Fibroblast of lung (primary cell): ENCODE measurements at regions not wholly inside any gene's neighbourhood (a gene's known extent, or its start where the extent isn't known, plus 50 kb on each side); places are given as distances from the start of the nearest gene placed in this dataset.

ENCODE experiments used
- DNase-seq, 2 donors: peaks; one replicate each; pipeline versions ENCODE4 v3.0.0 to v3.0.0-alpha.2; 2010; ENCODE audit warnings: low read depth in 2 of 2
- H2AFZ ChIP-seq: 2 replicates; pipeline ENCODE4 v1.5.1; 2012; ENCODE audit warnings: low read length, control low read depth, inconsistent platforms
- H3K27ac ChIP-seq: 2 replicates; pipeline ENCODE4 v1.5.1; 2011; ENCODE audit warnings: low read length, control low read depth; ENCODE audit not compliant: insufficient read depth
- H3K27me3 ChIP-seq: 2 replicates; pipeline ENCODE4 v1.5.1; 2011; ENCODE audit warnings: mild to moderate bottlenecking, low read length; ENCODE audit not compliant: control insufficient read depth, insufficient read depth
- H3K36me3 ChIP-seq: 2 replicates; pipeline ENCODE4 v1.5.1; 2011; ENCODE audit warnings: low read length; ENCODE audit not compliant: control insufficient read depth, insufficient read depth
- H3K4me1 ChIP-seq: 2 replicates; pipeline ENCODE4 v1.5.1; 2011; ENCODE audit warnings: low read length; ENCODE audit not compliant: control insufficient read depth, insufficient read depth; ENCODE audit errors: extremely low read depth
- H3K4me2 ChIP-seq: 2 replicates; pipeline ENCODE4 v1.5.1; 2011; ENCODE audit warnings: low read length, control low read depth; ENCODE audit not compliant: insufficient read depth; ENCODE audit errors: extremely low read depth
- H3K4me3 ChIP-seq, 4 experiments: fragments of 200-600 bp in 1 of 4; sonication (generic) in 1 of 4; replicated peaks in 1 of 4; 2 replicates each; pipeline ENCODE4 v1.5.1; 2011 to 2016; ENCODE audit warnings: low read length in 4 of 4, low read depth in 3 of 4, mild to moderate bottlenecking in 3 of 4, control low read depth in 2 of 4, inconsistent platforms in 1 of 4, mixed read lengths in 1 of 4; ENCODE audit not compliant: insufficient read depth in 1 of 4; ENCODE audit errors: control extremely low read depth in 1 of 4
- H3K79me2 ChIP-seq: 2 replicates; pipeline ENCODE4 v1.5.1; 2012; ENCODE audit warnings: mild to moderate bottlenecking, low read length, inconsistent platforms; ENCODE audit not compliant: control insufficient read depth, insufficient read depth
- H3K9ac ChIP-seq: 2 replicates; pipeline ENCODE4 v1.5.1; 2011; ENCODE audit warnings: mild to moderate bottlenecking, low read length, control low read depth; ENCODE audit not compliant: insufficient read depth
- H3K9me3 ChIP-seq: 2 replicates; pipeline ENCODE4 v1.5.1; 2012; ENCODE audit warnings: low read depth, low read length; ENCODE audit not compliant: control insufficient read depth, insufficient read depth
- H4K20me1 ChIP-seq: 2 replicates; pipeline ENCODE4 v1.5.1; 2011; ENCODE audit warnings: low read length; ENCODE audit not compliant: control insufficient read depth, insufficient read depth; ENCODE audit errors: extremely low read depth
- CTCF ChIP-seq, 2 donors: IDR thresholded peaks in 1 of 2; conservative IDR thresholded peaks in 1 of 2; 1 replicate in 1 of 2; 2 replicates in 1 of 2; pipeline ENCODE4 v1.5.1; 2011 to 2012; ENCODE audit warnings: low read length in 2 of 2, control low read depth in 1 of 2, inconsistent platforms in 1 of 2, low read depth in 1 of 2, mild to moderate bottlenecking in 1 of 2
- EZH2 ChIP-seq: IDR thresholded peaks from 2 replicates; pipeline ENCODE4 v1.5.1; 2012; ENCODE audit warnings: low read length, control low read depth, mild to moderate bottlenecking; ENCODE audit errors: missing control alignments

DNA sequence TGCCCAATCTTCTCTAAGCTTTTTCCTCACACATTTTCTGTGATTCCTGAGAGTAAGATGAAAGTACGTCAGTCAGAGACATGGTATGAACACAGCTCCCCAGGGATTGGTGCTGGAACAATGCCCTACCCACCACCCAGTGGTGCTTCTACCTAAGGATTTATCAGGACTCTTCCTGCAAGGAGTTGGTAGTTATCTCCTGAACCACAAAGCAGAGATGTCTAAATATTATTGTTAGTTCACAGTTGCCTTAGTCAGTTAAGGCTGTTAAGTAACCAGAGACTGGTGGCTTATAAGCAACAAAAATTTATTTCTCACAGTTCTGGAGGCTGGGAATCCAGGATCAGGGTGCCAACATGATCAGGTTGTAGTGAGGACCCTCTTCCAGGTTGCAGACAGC, 60.3 kb upstream of the CCDC85A start:
- no peak overlapping the region for H3K4me3 ChIP-seq
- TF ChIP-seq CTCF (conservative IDR thresholded peaks at IDR 0.05 in 1 of 2, IDR thresholded peaks at IDR 0.05 in 1 of 2; ENCODE audit: low read depth in 1 of 2, low read length in 2 of 2) = no peak
- TF ChIP-seq EZH2 = no peak
- H3K27me3 ChIP-seq = no peaks in the 10 kb centered on the region
- no peaks in the 10 kb centered on the region for H3K4me1 ChIP-seq
- H2AFZ ChIP-seq = no peak overlapping the region
- H3K79me2 ChIP-seq = no peaks in the 10 kb centered on the region
- no peak overlapping the region for H3K4me2 ChIP-seq
- no peak for DNase-seq
- no peak overlapping the region for H3K27ac ChIP-seq
- H3K9ac ChIP-seq = no peak overlapping the region
- no peaks in the 10 kb centered on the region for H4K20me1 ChIP-seq
- H3K36me3 ChIP-seq = no peaks in the 10 kb centered on the region
- H3K9me3 ChIP-seq = no peaks in the 10 kb centered on the region

GRCh38 chr2:56127010-56127409, 56.8 kb upstream of the CCDC85A start:
- Histone ChIP-seq H3K9ac (no peak overlapping the region), H3K9me3 (no peaks in the 10 kb centered on the region), H3K27ac (no peak overlapping the region), H2AFZ (no peak overlapping the region), H3K27me3 (no peaks in the 10 kb centered on the region), H3K4me2 (no peak overlapping the region), H3K4me1 (no peaks in the 10 kb centered on the region), H3K79me2 (no peaks in the 10 kb centered on the region), H3K36me3 (no peaks in the 10 kb centered on the region), H3K4me3 (no peak overlapping the region), H4K20me1 (no peaks in the 10 kb centered on the region)
- TF ChIP-seq CTCF (conservative IDR thresholded peaks at IDR 0.05 in 1 of 2, IDR thresholded peaks at IDR 0.05 in 1 of 2; ENCODE audit: low read depth in 1 of 2, low read length in 2 of 2) = no peak
- no peak for TF ChIP-seq EZH2
- no peak for DNase-seq

DNA sequence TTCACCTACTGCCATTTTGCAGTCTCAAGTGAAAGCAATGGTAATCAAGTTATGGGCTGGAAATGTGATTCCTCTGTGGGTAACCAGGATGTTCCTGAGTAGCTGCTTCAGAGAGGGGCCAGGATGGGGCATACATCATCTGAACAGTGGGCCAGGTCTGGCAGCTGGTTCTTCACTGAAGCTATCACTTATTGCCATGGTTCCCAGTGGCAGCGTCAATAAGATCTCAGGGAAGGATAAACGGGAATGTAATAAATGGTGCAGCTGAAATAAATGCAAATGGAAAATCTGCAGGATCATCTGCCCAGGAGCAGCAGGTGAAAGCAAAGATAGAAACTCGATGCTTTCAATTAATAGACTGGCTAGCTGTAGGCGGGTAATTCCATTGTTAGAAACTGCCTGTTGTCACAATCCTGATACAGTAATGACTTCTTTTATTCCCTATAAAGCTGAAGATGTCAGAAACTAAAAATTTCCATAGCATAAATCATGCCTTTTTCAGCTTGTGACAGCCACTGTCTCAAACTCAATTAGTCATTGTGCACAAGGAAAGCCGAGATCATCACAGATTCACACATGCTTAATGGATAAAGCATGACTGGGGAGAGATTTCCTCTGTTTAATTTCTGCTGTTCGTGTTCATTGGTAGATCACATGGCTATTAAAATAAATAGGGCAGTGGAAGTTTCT, 56.2 kb upstream of the CCDC85A start:
- Histone ChIP-seq H3K9me3 (no peaks in the 10 kb centered on the region), H2AFZ (no peak overlapping the region), H3K4me2 (no peak overlapping the region), H3K36me3 (no peaks in the 10 kb centered on the region), H3K27ac (no peak overlapping the region), H3K79me2 (no peaks in the 10 kb centered on the region), H3K9ac (no peak overlapping the region), H3K27me3 (no peaks in the 10 kb centered on the region), H3K4me1 (no peaks in the 10 kb centered on the region), H4K20me1 (no peaks in the 10 kb centered on the region), H3K4me3 (no peak overlapping the region)
- TF ChIP-seq EZH2 (no peak), CTCF (conservative IDR thresholded peaks at IDR 0.05 in 1 of 2, IDR thresholded peaks at IDR 0.05 in 1 of 2; ENCODE audit: low read depth in 1 of 2, low read length in 2 of 2) (no peak)
- no peak for DNase-seq
